ENCODE measurements at regions not wholly inside any gene's neighbourhood (a gene's known extent, or its start where the extent isn't known, plus 50 kb on each side); places are given as distances from the start of the nearest gene placed in this dataset.

DNA sequence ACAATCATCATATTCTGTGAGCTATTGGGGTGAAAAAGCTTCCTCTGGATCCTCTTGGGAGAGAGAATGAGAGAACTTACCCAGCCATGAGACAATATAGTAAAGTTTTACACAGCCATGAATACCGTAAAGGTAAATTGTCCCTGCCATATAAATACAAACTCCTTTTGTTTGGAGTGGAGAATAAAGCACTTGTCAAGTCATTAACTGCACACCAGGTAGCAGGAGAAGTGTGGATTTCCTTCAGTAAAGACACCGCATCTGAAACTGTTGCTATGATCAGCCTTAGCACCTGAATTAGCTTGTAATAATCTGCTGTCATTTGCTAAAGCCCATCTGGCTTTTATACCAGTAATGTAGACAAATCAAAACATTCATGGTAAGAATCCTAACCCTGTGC lies 336.6 kb upstream of the SLCO3A1 start:
- H3K4me3 Mint-ChIP-seq (ENCODE audit: low read depth, unreplicated experiment) = no peak overlapping the region
- H3K4me1 Mint-ChIP-seq (ENCODE audit: low read depth, unreplicated experiment) = peaks cover 44% of the 10 kb centered on the region
- TF ChIP-seq, protein P1, sequence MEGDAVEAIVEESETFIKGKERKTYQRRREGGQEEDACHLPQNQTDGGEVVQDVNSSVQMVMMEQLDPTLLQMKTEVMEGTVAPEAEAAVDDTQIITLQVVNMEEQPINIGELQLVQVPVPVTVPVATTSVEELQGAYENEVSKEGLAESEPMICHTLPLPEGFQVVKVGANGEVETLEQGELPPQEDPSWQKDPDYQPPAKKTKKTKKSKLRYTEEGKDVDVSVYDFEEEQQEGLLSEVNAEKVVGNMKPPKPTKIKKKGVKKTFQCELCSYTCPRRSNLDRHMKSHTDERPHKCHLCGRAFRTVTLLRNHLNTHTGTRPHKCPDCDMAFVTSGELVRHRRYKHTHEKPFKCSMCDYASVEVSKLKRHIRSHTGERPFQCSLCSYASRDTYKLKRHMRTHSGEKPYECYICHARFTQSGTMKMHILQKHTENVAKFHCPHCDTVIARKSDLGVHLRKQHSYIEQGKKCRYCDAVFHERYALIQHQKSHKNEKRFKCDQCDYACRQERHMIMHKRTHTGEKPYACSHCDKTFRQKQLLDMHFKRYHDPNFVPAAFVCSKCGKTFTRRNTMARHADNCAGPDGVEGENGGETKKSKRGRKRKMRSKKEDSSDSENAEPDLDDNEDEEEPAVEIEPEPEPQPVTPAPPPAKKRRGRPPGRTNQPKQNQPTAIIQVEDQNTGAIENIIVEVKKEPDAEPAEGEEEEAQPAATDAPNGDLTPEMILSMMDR (IDR thresholded peaks at IDR 0.05; ENCODE audit: unreplicated experiment) = no peak
- H3K9me3 Mint-ChIP-seq (ENCODE audit: low read depth, unreplicated experiment) = peaks cover 3% of the 10 kb centered on the region
- peaks cover 3% of the 10 kb centered on the region for H3K36me3 Mint-ChIP-seq (ENCODE audit: insufficient read depth, unreplicated experiment)
- DNase-seq = no peak
- intact Hi-C loops (cut with micrococcal nuclease; ENCODE audit: unreplicated experiment) = no loop called here
- H3K27me3 Mint-ChIP-seq (ENCODE audit: unreplicated experiment) = no peaks in the 10 kb centered on the region
- no peak overlapping the region for H3K27ac Mint-ChIP-seq (ENCODE audit: unreplicated experiment)
- BruUV-seq (replicated peaks) = no TSS peak
- CTCF ChIA-PET = interaction anchor here (2.1 kb wide), 1 partner anchor 20 kb away, joined by 11 read pairs; no protein-coding TSS in a partner anchor

DNA sequence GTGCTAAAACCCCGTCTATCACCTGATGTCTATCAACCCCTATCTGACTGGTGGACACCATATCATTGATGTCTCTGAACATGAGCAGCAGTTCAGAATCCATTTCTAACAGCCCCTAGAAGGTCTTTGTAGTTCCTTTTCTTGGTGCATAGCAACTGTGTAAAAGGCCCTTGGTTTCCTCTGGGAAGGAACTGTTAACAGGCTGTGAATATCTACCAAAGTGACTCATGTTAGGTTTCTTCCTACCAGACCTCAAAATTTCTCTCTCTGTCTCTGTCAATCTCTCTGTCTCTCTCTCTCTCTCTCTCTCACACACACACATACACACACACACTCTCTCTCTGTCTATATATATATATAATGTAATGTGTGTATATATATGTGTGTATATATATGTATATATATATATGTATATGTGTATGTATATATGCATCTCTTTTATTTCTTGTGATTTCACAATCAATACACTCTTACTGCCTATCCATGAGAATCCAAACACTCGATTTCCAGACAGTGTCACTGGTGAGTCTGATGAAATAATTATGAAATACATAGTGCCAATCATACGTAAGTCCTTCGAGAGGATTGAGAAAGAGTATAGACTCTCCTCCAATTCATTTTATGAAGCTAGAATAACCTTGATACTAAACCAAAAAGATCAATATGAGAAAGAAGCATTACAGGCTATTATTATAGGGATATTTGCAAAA lies 335.9 kb upstream of the SLCO3A1 start:
- Mint-ChIP-seq H3K9me3 (ENCODE audit: low read depth, unreplicated experiment) (peaks cover 3% of the 10 kb centered on the region), H3K27ac (ENCODE audit: unreplicated experiment) (peak overlapping the region; percentile 6), H3K27me3 (ENCODE audit: unreplicated experiment) (no peaks in the 10 kb centered on the region), H3K4me1 (ENCODE audit: low read depth, unreplicated experiment) (peaks cover 52% of the 10 kb centered on the region), H3K36me3 (ENCODE audit: insufficient read depth, unreplicated experiment) (peaks cover 3% of the 10 kb centered on the region), H3K4me3 (ENCODE audit: low read depth, unreplicated experiment) (no peak overlapping the region)
- no peak for DNase-seq
- intact Hi-C loops (cut with micrococcal nuclease; ENCODE audit: unreplicated experiment) = no loop called here
- TF ChIP-seq, protein P1 (IDR thresholded peaks at IDR 0.05; ENCODE audit: unreplicated experiment) = no peak
- CTCF ChIA-PET = no interaction called here
- no TSS peak for BruUV-seq (replicated peaks)

DNA sequence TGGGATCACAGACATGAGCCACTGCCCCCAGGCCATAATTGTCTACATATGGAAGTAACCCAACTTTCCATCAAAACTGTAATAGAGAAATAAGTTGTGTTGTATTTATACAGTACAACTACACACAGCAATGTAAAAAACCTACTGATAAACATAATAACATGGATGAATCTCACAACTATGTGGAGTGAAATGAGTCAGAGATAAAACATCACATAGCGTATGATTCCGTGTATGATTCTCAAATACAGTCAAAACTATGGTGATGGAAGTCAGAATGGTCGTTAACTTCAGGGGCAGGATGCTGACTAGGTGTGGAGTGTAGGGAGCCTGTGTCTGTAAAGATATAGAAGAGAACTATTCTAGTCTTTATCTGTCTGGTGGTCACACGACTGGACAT lies 332.7 kb upstream of the SLCO3A1 start:
- Mint-ChIP-seq H3K9me3 (ENCODE audit: low read depth, unreplicated experiment) (peaks cover 1% of the 10 kb centered on the region), H3K4me3 (ENCODE audit: low read depth, unreplicated experiment) (no peak overlapping the region)
- intact Hi-C loops (cut with micrococcal nuclease; ENCODE audit: unreplicated experiment) = loop anchor here (5.0 kb wide), 1 partner anchor 114 kb away; no protein-coding TSS in a partner anchor

DNA sequence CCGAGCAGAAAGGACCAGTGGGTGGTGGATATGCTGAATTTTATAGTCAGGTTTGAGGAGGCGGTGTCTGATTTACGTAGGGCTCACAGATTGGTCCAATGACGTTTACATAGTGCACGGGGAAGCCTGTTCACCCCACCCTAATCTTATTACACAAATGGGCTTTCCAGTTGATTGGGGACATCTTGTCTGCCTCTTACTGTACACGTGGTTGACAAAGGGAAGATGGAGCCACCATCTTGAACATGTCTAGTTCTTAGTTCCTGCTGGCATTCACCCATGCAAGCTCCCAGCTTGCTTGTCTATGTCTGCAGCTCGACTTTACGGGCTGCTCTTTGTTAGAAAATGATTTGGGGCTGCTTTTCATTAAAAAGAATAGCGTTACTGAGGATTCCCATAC lies 332.0 kb upstream of the SLCO3A1 start:
- Mint-ChIP-seq H3K4me3 (ENCODE audit: low read depth, unreplicated experiment) (no peak overlapping the region), H3K27me3 (ENCODE audit: unreplicated experiment) (no peaks in the 10 kb centered on the region), H3K9me3 (ENCODE audit: low read depth, unreplicated experiment) (peaks cover 4% of the 10 kb centered on the region), H3K4me1 (ENCODE audit: low read depth, unreplicated experiment) (peaks cover 27% of the 10 kb centered on the region), H3K27ac (ENCODE audit: unreplicated experiment) (peak overlapping the region; percentile 30), H3K36me3 (ENCODE audit: insufficient read depth, unreplicated experiment) (no peaks in the 10 kb centered on the region)
- CTCF ChIA-PET = interaction anchor here (0.7 to 1.5 kb wide), 5 partner anchors 15 to 219 kb away, joined by 3 to 9 read pairs (median 3); no protein-coding TSS in a partner anchor
- TF ChIP-seq, protein P1 (IDR thresholded peaks at IDR 0.05; ENCODE audit: unreplicated experiment) = no peak
- BruUV-seq (replicated peaks) = no TSS peak
- no peak for DNase-seq
- intact Hi-C loops (cut with micrococcal nuclease; ENCODE audit: unreplicated experiment) = loop anchor here (5.0 kb wide), 1 partner anchor 114 kb away; no protein-coding TSS in a partner anchor

More for the DNA sequence above, 332.7 kb upstream of the SLCO3A1 start:
- Mint-ChIP-seq H3K27me3 (ENCODE audit: unreplicated experiment) (no peaks in the 10 kb centered on the region), H3K36me3 (ENCODE audit: insufficient read depth, unreplicated experiment) (no peaks in the 10 kb centered on the region), H3K27ac (ENCODE audit: unreplicated experiment) (no peak overlapping the region), H3K4me1 (ENCODE audit: low read depth, unreplicated experiment) (peaks cover 27% of the 10 kb centered on the region)
- BruUV-seq (replicated peaks) = no TSS peak
- TF ChIP-seq, protein P1 (IDR thresholded peaks at IDR 0.05; ENCODE audit: unreplicated experiment) = no peak
- DNase-seq = no peak
- CTCF ChIA-PET = interaction anchor here (1.5 kb wide), 1 partner anchor 15 kb away, joined by 9 read pairs; no protein-coding TSS in a partner anchor

Measured in Calu3 (cell line).